GM12892 (cell line): ENCODE measurements at regions not wholly inside any gene's neighbourhood (a gene's known extent, or its start where the extent isn't known, plus 50 kb on each side); places are given as distances from the start of the nearest gene placed in this dataset.

ENCODE experiments used
- POLR2A ChIP-seq: IDR thresholded peaks from 2 replicates; pipeline ENCODE4 v1.6.1; 2011; ENCODE audit warnings: low read depth, low read length, control low read depth
- POLR2AphosphoS5 ChIP-seq: IDR thresholded peaks from 2 replicates; pipeline ENCODE4 v1.6.1; 2011; ENCODE audit warnings: low read depth, low read length, control low read depth
- TAF1 ChIP-seq: IDR thresholded peaks from 2 replicates; pipeline ENCODE4 v1.6.1; 2011; ENCODE audit warnings: low read depth, mild to moderate bottlenecking, control low read depth, low read length, borderline replicate concordance

- TF ChIP-seq POLR2A (no peak), POLR2AphosphoS5 (no peak), TAF1 (no peak)
Measured at GRCh38 chrX:87896057-87896456, 378.5 kb downstream of the KLHL4 start.
